Caco-2 (cell line): ENCODE measurements at regions not wholly inside any gene's neighbourhood (a gene's known extent, or its start where the extent isn't known, plus 50 kb on each side); places are given as distances from the start of the nearest gene placed in this dataset.

ENCODE experiments used
- BruUV-seq: library from RNA; stranded (reverse); fragments of 400-500 nt; replicated peaks from 2 replicates; lab custom pipeline; 2021; lab: Mats Ljungman, UMichigan
- CTCF ChIA-PET: fragments of 300-600 bp; sonication (Branson Sonifier 250); formaldehyde crosslinking; loops from one replicate; lab custom pipeline; 2022; ENCODE audit warnings: antibody characterized with exemption; lab: Charles Lee
- POLR2A ChIA-PET: fragments of 300-600 bp; sonication (Branson Sonifier 250); formaldehyde crosslinking; loops from one replicate; lab custom pipeline; 2022; ENCODE audit warnings: antibody characterized with exemption; lab: Charles Lee
- DNase-seq, 2 experiments: peaks; one replicate each; pipeline versions ENCODE4 v3.0.0 to v3.0.0-alpha.2; 2020 to 2022
- H3K27me3 ChIP-seq: replicated peaks from 2 replicates; pipeline ENCODE4 v1.6.0; 2011; ENCODE audit warnings: low read length; ENCODE audit not compliant: control insufficient read depth, insufficient read depth
- H3K36me3 ChIP-seq: 2 replicates; pipeline ENCODE4 v1.5.1; 2011; ENCODE audit warnings: low read length; ENCODE audit not compliant: control insufficient read depth, insufficient read depth
- H3K4me1 ChIP-seq: fragments of 250-450 bp; sonication (Bioruptor Pico); 2 replicates; pipeline ENCODE4 v1.5.1; 2020; ENCODE audit warnings: mild to moderate bottlenecking
- H3K4me3 ChIP-seq: 2 replicates; pipeline ENCODE4 v1.5.1; 2011; ENCODE audit warnings: low read depth, mild to moderate bottlenecking, control low read depth, low read length
- H3K9me3 ChIP-seq: fragments of 250-450 bp; sonication (Bioruptor Pico); 2 replicates; pipeline ENCODE4 v1.5.1; 2020; ENCODE audit warnings: mild to moderate bottlenecking, moderate library complexity
- H3K27ac Mint-ChIP-seq: one replicate; pipeline ENCODE4 v1.8.0; 2022; ENCODE audit warnings: mixed read lengths; ENCODE audit not compliant: unreplicated experiment
- H3K27me3 Mint-ChIP-seq: one replicate; pipeline ENCODE4 v1.8.0; 2022; ENCODE audit warnings: mixed read lengths; ENCODE audit not compliant: insufficient read depth, unreplicated experiment
- H3K36me3 Mint-ChIP-seq: one replicate; pipeline ENCODE4 v1.8.0; 2022; ENCODE audit warnings: mild to moderate bottlenecking, mixed read lengths; ENCODE audit not compliant: insufficient read depth, unreplicated experiment
- H3K4me1 Mint-ChIP-seq: one replicate; pipeline ENCODE4 v1.8.0; 2022; ENCODE audit warnings: low read depth, mixed read lengths; ENCODE audit not compliant: unreplicated experiment
- H3K4me3 Mint-ChIP-seq: one replicate; pipeline ENCODE4 v1.8.0; 2022; ENCODE audit warnings: mild to moderate bottlenecking, moderate library complexity, mixed read lengths; ENCODE audit not compliant: unreplicated experiment
- H3K9me3 Mint-ChIP-seq: one replicate; pipeline ENCODE4 v1.8.0; 2022; ENCODE audit warnings: mixed read lengths; ENCODE audit not compliant: unreplicated experiment
- CTCF ChIP-seq, 2 experiments: fragments of 200-600 bp in 1 of 2; IDR thresholded peaks; 1 replicate in 1 of 2; 2 replicates in 1 of 2; pipeline versions ENCODE4 v1.5.1 to v1.8.0; 2011 to 2022; ENCODE audit warnings: antibody characterized with exemption in 1 of 2, control low read depth in 1 of 2, inconsistent platforms in 1 of 2, low read depth in 1 of 2, low read length in 1 of 2, mild to moderate bottlenecking in 1 of 2, moderate library complexity in 1 of 2; ENCODE audit not compliant: insufficient read depth in 1 of 2, severe bottlenecking in 1 of 2, unreplicated experiment in 1 of 2
- intact Hi-C: fragments of 100-400 bp; cut with micrococcal nuclease; formaldehyde crosslinking; loops from one replicate; pipeline ENCODE4 v1.10.0; 2022; ENCODE audit not compliant: unreplicated experiment

- Mint-ChIP-seq H3K4me3 (no peak overlapping the region), H3K4me1 (peaks cover 15% of the 10 kb centered on the region), H3K27me3 (no peaks in the 10 kb centered on the region), H3K9me3 (peaks cover 10% of the 10 kb centered on the region), H3K27ac (no peak overlapping the region), H3K36me3 (no peaks in the 10 kb centered on the region)
- ChIA-PET CTCF (no interaction called here), POLR2A (no interaction called here)
- intact Hi-C loops: no loop called here
- no peak overlapping the region for H3K4me3 ChIP-seq
- no peaks in the 10 kb centered on the region for H3K36me3 ChIP-seq
- no peak for TF ChIP-seq CTCF (IDR thresholded peaks at IDR 0.05; ENCODE audit: insufficient read depth in 1 of 2, low read depth in 1 of 2, low read length in 1 of 2, severe bottlenecking in 1 of 2, unreplicated experiment in 1 of 2)
- H3K4me1 ChIP-seq: peaks cover 20% of the 10 kb centered on the region
- H3K9me3 ChIP-seq: no peaks in the 10 kb centered on the region
- DNase-seq: no peak
- no TSS peak for BruUV-seq
- H3K27me3 ChIP-seq: no peaks in the 10 kb centered on the region
These were observed 149.7 kb upstream of the MSX1 start for GRCh38 chr4:4709736-4710135.

GRCh38 chr4:4704267-4704666 is 155.2 kb upstream of the MSX1 start:
- Mint-ChIP-seq H3K9me3 (no peaks in the 10 kb centered on the region), H3K4me1 (no peaks in the 10 kb centered on the region), H3K4me3 (no peak overlapping the region), H3K27ac (no peak overlapping the region), H3K27me3 (no peaks in the 10 kb centered on the region), H3K36me3 (peaks cover 6% of the 10 kb centered on the region)
- Histone ChIP-seq H3K36me3 (no peaks in the 10 kb centered on the region), H3K4me1 (no peaks in the 10 kb centered on the region), H3K9me3 (no peaks in the 10 kb centered on the region), H3K4me3 (no peak overlapping the region), H3K27me3 (no peaks in the 10 kb centered on the region)
- intact Hi-C loops: no loop called here
- BruUV-seq: no TSS peak
- no peak for TF ChIP-seq CTCF (IDR thresholded peaks at IDR 0.05; ENCODE audit: insufficient read depth in 1 of 2, low read depth in 1 of 2, low read length in 1 of 2, severe bottlenecking in 1 of 2, unreplicated experiment in 1 of 2)
- ChIA-PET CTCF (no interaction called here), POLR2A (no interaction called here)
- no peak for DNase-seq

- H3K9me3 Mint-ChIP-seq: no peaks in the 10 kb centered on the region
- no peak overlapping the region for H3K4me3 ChIP-seq
- no peaks in the 10 kb centered on the region; the same call in 1 of the 2 replicates for H3K9me3 ChIP-seq
- no peak overlapping the region for H3K4me3 Mint-ChIP-seq
- POLR2A ChIA-PET: no interaction called here
- no peak for DNase-seq
- peaks cover 25% of the 10 kb centered on the region for H3K4me1 ChIP-seq
- H3K36me3 Mint-ChIP-seq: peaks cover 23% of the 10 kb centered on the region
- 0 out of 2 replicates have a peak, but pooled peaks cover 1% of the 10 kb centered on the region for H3K36me3 ChIP-seq
- intact Hi-C loops: no loop called here
- CTCF ChIA-PET: no interaction called here
- H3K27me3 ChIP-seq: no peaks in the 10 kb centered on the region
- H3K27me3 Mint-ChIP-seq: no peaks in the 10 kb centered on the region
- no TSS peak for BruUV-seq
- peaks cover 19% of the 10 kb centered on the region for H3K4me1 Mint-ChIP-seq
- TF ChIP-seq CTCF (IDR thresholded peaks at IDR 0.05; ENCODE audit: insufficient read depth in 1 of 2, low read depth in 1 of 2, low read length in 1 of 2, severe bottlenecking in 1 of 2, unreplicated experiment in 1 of 2): no peak
- no peak overlapping the region for H3K27ac Mint-ChIP-seq
These were observed 155.7 kb upstream of the STX18 start for GRCh38 chr4:4697584-4697983.
